HUES64 (cell line): ENCODE measurements at regions not wholly inside any gene's neighbourhood (a gene's known extent, or its start where the extent isn't known, plus 50 kb on each side); places are given as distances from the start of the nearest gene placed in this dataset.
A peak's percentile ranks its signal among the peaks of the same experiment; 100 is the strongest.

Experiments
- H3K27ac ChIP-seq: 2 replicates; pipeline ENCODE4 v1.7.0; 2013; ENCODE audit warnings: low read depth, low read length, inconsistent platforms
- H3K27me3 ChIP-seq: 2 replicates; pipeline ENCODE4 v1.6.1; 2013; ENCODE audit warnings: mild to moderate bottlenecking, low read length; ENCODE audit not compliant: insufficient read depth
- H3K36me3 ChIP-seq: 2 replicates; pipeline ENCODE4 v1.6.1; 2013; ENCODE audit warnings: mild to moderate bottlenecking, low read length; ENCODE audit not compliant: insufficient read depth
- H3K4me1 ChIP-seq: 2 replicates; pipeline ENCODE4 v1.6.1; 2013; ENCODE audit warnings: mild to moderate bottlenecking, low read length, moderate library complexity; ENCODE audit not compliant: insufficient read depth
- H3K4me3 ChIP-seq: 2 replicates; pipeline ENCODE4 v1.5.1; 2013; ENCODE audit warnings: mild to moderate bottlenecking, low read length, moderate library complexity
- H3K9ac ChIP-seq: 2 replicates; pipeline ENCODE4 v1.6.1; 2013; ENCODE audit warnings: mild to moderate bottlenecking, low read depth, low read length
- H3K9me3 ChIP-seq: 2 replicates; pipeline ENCODE4 v1.6.1; 2013; ENCODE audit warnings: low read depth, low read length; ENCODE audit not compliant: insufficient read depth
- WGBS: fragments of 150-250, 120-280 bp; methylation state at CpG from one replicate; pipeline ENCODE4 v1.1.7; 2013; ENCODE audit warnings: missing lambda C conversion rate; 5-methylcytosine and 5-hydroxymethylcytosine counted together

GRCh38 chr13:78478183-78478582, 125.2 kb downstream of the POU4F1 start:
- Histone ChIP-seq H3K4me3 (no peak overlapping the region), H3K9ac (no peak overlapping the region), H3K9me3 (no peaks in the 10 kb centered on the region), H3K36me3 (no peaks in the 10 kb centered on the region), H3K27ac (no peak overlapping the region), H3K4me1 (no peaks in the 10 kb centered on the region), H3K27me3 (no peaks in the 10 kb centered on the region)
- 61% methylated on average over 1 of the region's 1 CpG for WGBS

- 88% methylated on average over 6 of the region's 8 CpGs for WGBS
- H3K36me3 ChIP-seq = no peaks in the 10 kb centered on the region
Observed at GRCh38 chr13:78476910-78477309, 126.4 kb downstream of the POU4F1 start.

DNA sequence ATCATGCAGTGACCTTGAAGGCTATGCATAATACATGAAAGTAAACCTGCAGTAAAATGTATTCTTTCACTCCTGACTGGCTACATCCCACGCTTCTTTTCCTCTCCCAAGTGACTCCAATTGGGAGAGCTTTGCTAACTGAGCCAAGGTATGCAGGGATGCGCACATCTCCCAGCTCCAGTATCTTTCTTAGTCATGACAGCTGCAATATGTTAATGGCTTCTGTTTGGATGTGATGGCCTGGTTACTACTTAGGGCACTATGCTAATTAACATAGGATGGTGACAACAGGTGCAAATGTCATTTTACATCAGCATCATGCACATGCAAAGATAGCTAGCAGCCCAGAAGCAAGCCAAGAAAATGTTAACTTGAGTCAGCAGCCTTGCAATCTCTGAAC, 134.7 kb downstream of the POU4F1 start:
- 67% methylated on average over 2 of the region's 2 CpGs for WGBS
- H3K4me1 ChIP-seq = peaks cover 9% of the 10 kb centered on the region; the same call in 1 of the 2 replicates

More at GRCh38 chr13:78476910-78477309, 126.4 kb downstream of the POU4F1 start:
- Histone ChIP-seq H3K9me3 (no peaks in the 10 kb centered on the region), H3K4me3 (no peak overlapping the region), H3K9ac (no peak overlapping the region), H3K27ac (no peak overlapping the region), H3K4me1 (0 out of 2 replicates have a peak, but pooled peaks cover under 1% of the 10 kb centered on the region), H3K27me3 (no peaks in the 10 kb centered on the region)

DNA sequence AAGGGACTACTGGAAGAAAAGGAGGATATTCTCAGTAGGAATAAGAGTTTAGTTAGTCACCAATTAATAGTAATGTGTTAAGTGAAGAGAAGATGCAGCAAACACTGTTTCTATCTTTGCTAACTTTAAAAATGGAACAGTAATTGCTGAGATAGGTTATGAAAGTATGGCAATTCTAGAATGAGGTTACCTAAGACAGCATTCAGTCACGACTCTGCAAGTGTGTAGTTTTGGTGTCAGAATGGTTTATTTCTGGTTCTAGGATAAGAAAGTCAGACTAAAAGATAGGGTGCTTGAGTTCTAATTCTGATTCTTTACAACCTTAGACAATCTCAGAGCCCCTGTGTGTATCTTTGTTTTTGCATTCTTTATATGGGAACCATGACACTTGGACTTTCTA, 138.1 kb downstream of the POU4F1 start:
- 91% methylated on average over 1 of the region's 1 CpG for WGBS
- H3K9me3 ChIP-seq = no peaks in the 10 kb centered on the region
- H3K36me3 ChIP-seq = no peaks in the 10 kb centered on the region
- H3K4me1 ChIP-seq = no peaks in the 10 kb centered on the region
- H3K4me3 ChIP-seq = no peak overlapping the region
- no peak overlapping the region for H3K27ac ChIP-seq
- no peak overlapping the region for H3K9ac ChIP-seq
- H3K27me3 ChIP-seq = no peaks in the 10 kb centered on the region

More for the DNA sequence above, 134.7 kb downstream of the POU4F1 start:
- Histone ChIP-seq H3K27ac (no peak overlapping the region), H3K36me3 (no peaks in the 10 kb centered on the region), H3K9me3 (no peaks in the 10 kb centered on the region), H3K4me3 (no peak overlapping the region), H3K27me3 (no peaks in the 10 kb centered on the region), H3K9ac (no peak overlapping the region)

DNA sequence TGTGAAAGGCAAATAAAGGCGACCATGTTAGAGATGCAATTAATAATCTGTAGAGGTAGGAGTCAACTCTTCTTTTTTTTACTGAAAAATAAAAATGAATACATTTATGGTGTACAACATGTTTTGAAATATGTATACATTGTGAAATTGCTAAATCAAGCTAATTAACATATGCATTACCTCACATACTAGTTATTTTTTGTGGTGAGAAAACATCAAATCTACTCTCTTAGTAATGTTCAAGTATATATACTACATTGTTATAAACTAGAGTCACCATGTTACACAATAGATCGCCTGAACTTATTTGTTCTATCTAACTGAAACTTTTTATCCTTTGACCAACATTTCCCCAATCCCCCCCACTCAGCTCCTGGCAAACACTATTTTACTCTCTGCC, 143.2 kb downstream of the POU4F1 start:
- no peak overlapping the region for H3K4me3 ChIP-seq
- no peak overlapping the region for H3K27ac ChIP-seq
- H3K36me3 ChIP-seq = no peaks in the 10 kb centered on the region
- WGBS = 89% methylated on average over 2 of the region's 2 CpGs
- H3K9ac ChIP-seq = no peak overlapping the region
- H3K9me3 ChIP-seq = no peaks in the 10 kb centered on the region
- no peaks in the 10 kb centered on the region for H3K27me3 ChIP-seq
- no peaks in the 10 kb centered on the region for H3K4me1 ChIP-seq

DNA sequence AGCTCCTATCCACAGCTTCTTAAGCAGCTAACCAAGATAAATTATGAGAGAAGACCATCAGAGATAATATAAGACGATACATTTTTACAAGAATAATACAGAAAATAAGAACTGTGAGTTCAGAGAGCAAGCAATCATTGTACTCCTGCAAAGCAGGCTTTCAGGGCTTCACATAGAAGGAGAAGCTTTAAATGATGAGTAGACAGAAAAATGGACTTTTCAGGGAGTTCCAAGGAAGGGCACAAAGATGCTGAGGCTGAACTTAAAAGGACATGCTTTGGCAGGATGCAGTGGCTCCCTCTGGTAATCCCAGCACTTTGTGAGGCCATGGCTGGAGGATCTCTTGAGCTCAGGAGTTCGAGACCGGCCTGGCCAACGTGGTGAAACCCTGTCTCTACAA, 159.5 kb downstream of the POU4F1 start:
- Histone ChIP-seq H3K36me3 (no peaks in the 10 kb centered on the region), H3K9ac (no peak overlapping the region), H3K9me3 (no peaks in the 10 kb centered on the region), H3K4me1 (no peaks in the 10 kb centered on the region), H3K27ac (no peak overlapping the region), H3K27me3 (no peaks in the 10 kb centered on the region), H3K4me3 (no peak overlapping the region)
- WGBS = 96% methylated on average over 3 of the region's 4 CpGs

DNA sequence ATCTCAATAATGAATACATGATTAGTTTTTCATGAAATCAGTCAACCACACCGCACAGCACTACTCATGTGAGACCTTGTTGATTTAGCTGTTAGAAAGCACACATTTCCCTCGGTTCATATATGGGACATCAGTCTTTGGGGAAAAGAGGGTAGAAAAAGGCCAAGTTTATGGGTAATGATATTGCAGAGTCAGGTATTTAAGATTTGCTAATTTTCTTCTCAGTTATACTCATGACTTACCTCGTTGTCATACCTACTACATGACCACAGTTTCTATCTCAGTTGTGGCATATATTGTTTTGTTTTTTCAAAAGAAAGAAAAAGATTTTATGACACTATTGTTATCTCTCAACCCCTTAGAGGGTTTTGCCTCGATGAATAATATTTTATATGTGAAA, 165.6 kb downstream of the POU4F1 start:
- WGBS = 100% methylated on average over 2 of the region's 4 CpGs
- H3K36me3 ChIP-seq = no peaks in the 10 kb centered on the region
- H3K9me3 ChIP-seq = no peaks in the 10 kb centered on the region
- H3K4me1 ChIP-seq = no peaks in the 10 kb centered on the region
- no peak overlapping the region for H3K9ac ChIP-seq
- no peak overlapping the region for H3K27ac ChIP-seq
- no peaks in the 10 kb centered on the region for H3K27me3 ChIP-seq
- no peak overlapping the region for H3K4me3 ChIP-seq

DNA sequence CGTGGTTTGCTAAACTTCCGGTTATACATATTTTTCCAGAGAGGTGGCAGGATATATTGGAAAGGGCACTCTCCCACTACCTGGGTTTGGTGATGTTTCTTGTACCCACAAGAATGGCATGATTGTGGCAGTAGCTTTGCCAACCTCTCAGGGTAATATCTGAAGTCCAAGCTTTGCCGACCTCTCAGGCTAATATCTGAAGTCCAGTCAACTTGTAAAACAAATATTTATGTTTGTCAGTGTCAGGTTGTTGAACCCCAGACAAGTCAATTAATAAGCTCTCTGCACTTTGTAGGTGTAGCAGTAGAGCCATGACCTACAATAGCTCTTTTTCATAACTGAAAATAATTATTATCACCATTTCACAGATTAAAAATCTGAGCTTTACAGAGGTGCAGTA, 167.0 kb downstream of the POU4F1 start:
- Histone ChIP-seq H3K4me3 (no peak overlapping the region), H3K27ac (no peak overlapping the region), H3K9ac (no peak overlapping the region), H3K27me3 (no peaks in the 10 kb centered on the region), H3K9me3 (no peaks in the 10 kb centered on the region), H3K36me3 (no peaks in the 10 kb centered on the region), H3K4me1 (no peaks in the 10 kb centered on the region)
- WGBS = 98% methylated on average over 3 of the region's 3 CpGs

DNA sequence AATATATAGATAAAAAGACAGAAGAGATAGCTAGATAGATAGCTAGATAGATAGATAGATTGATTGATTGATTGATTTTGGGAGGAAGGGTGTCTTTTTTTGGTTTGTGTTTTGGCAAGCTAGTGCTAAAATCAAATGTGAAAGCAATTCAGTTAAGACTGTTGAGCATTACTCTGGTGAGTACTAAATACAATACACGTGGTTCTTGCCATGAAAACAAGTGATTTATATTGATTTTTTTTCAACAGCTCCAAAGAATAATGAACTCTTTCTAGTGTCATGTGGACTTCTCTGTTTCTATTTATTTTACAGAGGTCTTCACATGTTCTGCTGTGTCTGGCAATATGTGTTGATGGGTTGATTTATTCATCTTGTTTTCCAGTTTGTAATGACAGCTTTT, 172.0 kb downstream of the POU4F1 start:
- no peaks in the 10 kb centered on the region for H3K36me3 ChIP-seq
- peaks cover 18% of the 10 kb centered on the region for H3K4me1 ChIP-seq
- WGBS = 100% methylated on average over 1 of the region's 1 CpG
- no peak overlapping the region for H3K9ac ChIP-seq
- H3K4me3 ChIP-seq = no peak overlapping the region
- H3K27me3 ChIP-seq = no peaks in the 10 kb centered on the region
- no peak overlapping the region for H3K27ac ChIP-seq
- H3K9me3 ChIP-seq = no peaks in the 10 kb centered on the region

GRCh38 chr13:78430811-78431210, 172.5 kb downstream of the POU4F1 start:
- Histone ChIP-seq H3K36me3 (no peaks in the 10 kb centered on the region), H3K4me3 (no peak overlapping the region), H3K4me1 (peaks cover 18% of the 10 kb centered on the region), H3K9ac (no peak overlapping the region), H3K27me3 (no peaks in the 10 kb centered on the region), H3K27ac (no peak overlapping the region), H3K9me3 (no peaks in the 10 kb centered on the region)
- 100% methylated on average over 1 of the region's 1 CpG for WGBS

DNA sequence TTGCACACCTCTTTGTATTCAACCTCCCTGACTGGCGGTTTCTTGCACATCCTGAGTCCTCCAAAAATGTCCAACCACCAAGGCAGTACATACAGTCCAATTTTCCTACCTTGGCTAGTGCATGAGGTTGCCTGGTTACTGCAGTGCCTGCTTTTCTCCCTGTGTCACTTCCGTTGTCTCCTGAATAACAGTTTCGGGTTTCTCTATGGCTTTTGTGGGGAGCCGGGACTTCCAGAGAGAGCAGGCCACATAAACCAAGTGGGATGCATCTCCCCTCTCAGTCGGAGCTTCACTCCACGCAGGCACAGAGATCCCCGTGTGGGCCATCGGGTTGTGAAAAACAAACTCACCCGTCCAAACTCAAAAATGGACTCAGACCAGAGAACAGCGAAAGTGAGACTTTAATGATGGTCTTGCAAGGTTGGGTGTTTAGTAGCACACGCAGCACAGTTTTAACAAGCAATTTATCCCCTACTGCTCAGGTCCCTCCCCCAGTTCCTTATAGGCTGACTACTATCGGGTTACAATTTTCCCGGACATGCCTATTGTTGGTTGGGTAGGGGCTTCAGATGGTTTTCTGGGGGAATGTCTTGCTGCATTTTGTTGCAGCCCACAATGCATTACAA, 173.1 kb downstream of the POU4F1 start:
- Histone ChIP-seq H3K27ac (peak overlapping the region; percentile 36; the same call in 1 of the 2 replicates), H3K36me3 (no peaks in the 10 kb centered on the region), H3K9ac (no peak overlapping the region), H3K4me1 (peaks cover 18% of the 10 kb centered on the region), H3K4me3 (peak overlapping the region; percentile 15; the same call in 1 of the 2 replicates), H3K27me3 (no peaks in the 10 kb centered on the region), H3K9me3 (no peaks in the 10 kb centered on the region)
- WGBS = 81% methylated on average over 11 of the region's 13 CpGs

DNA sequence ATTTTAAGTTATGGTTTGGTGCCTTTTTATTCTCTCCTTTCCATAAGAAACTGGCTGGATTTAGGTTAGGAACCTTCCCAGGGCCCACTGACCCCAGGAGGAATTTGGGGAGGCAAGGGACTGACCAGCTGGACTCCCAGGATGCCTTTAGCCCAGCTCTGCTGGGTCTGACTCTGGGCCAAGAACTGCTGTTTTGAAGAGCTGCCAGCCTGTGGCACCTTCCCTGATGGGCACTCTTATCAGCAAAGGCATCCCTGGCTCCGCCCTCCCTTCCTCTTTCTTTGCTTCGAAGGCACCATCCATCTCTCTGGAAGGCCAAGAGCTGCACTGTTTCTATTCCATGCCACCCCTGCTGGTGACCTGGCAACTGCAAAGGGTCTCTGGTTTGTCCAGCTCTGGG, 174.7 kb downstream of the POU4F1 start:
- WGBS = 94% methylated on average over 2 of the region's 2 CpGs
- no peak overlapping the region for H3K27ac ChIP-seq
- H3K4me1 ChIP-seq = peaks cover 18% of the 10 kb centered on the region
- no peaks in the 10 kb centered on the region for H3K9me3 ChIP-seq
- H3K9ac ChIP-seq = no peak overlapping the region
- H3K27me3 ChIP-seq = no peaks in the 10 kb centered on the region
- H3K4me3 ChIP-seq = no peak overlapping the region
- no peaks in the 10 kb centered on the region for H3K36me3 ChIP-seq
